SHP77 (cell line): ENCODE measurements at regions not wholly inside any gene's neighbourhood (a gene's known extent, or its start where the extent isn't known, plus 50 kb on each side); places are given as distances from the start of the nearest gene placed in this dataset.
"Not testable (repeated sequence)": the region's sequence is repeated elsewhere in the genome, so short reads cannot be mapped to it uniquely, and the experiment has no call there.

Source experiments
- DNase-seq, 2 experiments: peaks; one replicate each; lab custom pipeline; 2025; lab: John Stamatoyannopoulos, UW

GRCh38 chr12:46627686-46628085 is 198.1 kb downstream of the SLC38A4 start:
- no peak for DNase-seq

GRCh38 chr12:46619474-46619873 is 206.3 kb downstream of the SLC38A4 start:
- DNase-seq = not testable (repeated sequence)

- DNase-seq = peak in 1 of 2 experiments; percentile 6
Observed at GRCh38 chr12:46617737-46618136, 208.1 kb downstream of the SLC38A4 start.

- DNase-seq = no peak
Observed at GRCh38 chr12:46617167-46617566, 208.6 kb downstream of the SLC38A4 start.

GRCh38 chr12:46610754-46611153 is 215.0 kb downstream of the SLC38A4 start:
- DNase-seq = no peak

DNA sequence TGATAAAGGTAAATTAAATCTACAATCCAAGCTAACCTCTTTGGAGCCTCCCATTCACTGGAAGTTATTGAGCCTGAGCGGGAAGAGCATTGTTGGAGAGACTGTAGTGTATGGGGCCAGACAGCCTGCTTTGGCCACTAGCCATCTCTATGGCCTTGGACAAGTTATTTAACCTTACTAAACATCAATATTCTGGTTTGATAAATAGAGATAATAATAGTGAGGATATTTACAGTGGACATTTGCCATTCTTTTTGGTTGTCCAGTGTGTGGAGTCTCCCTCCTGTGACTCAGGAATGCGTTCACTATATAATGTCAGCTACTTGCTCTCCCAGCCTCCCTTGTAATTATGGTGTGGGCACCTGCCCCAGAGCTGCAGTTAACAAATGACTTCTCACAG is 216.1 kb downstream of the SLC38A4 start:
- no peak for DNase-seq

DNA sequence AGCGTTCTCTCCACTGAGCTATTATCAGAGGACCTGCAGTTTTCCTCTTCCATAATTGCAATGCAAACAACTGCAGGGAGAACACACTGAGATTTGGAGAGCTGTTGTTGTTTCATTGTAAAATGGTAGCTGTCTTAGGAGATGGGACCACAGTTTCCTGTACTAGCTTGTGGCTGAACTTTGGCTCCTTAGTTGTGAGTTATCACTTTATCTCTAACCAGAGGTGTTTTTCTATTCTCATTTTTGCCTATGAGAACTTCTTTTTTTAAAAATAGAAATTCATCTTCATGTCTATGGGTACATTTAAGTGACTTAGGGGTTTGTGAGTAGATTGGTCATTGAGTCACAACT is 216.5 kb downstream of the SLC38A4 start:
- no peak for DNase-seq

GRCh38 chr12:46608431-46609272 is 217.1 kb downstream of the SLC38A4 start:
- DNase-seq = no peak

- DNase-seq = no peak
Observed at GRCh38 chr12:46604684-46605083, 221.1 kb downstream of the SLC38A4 start.

DNA sequence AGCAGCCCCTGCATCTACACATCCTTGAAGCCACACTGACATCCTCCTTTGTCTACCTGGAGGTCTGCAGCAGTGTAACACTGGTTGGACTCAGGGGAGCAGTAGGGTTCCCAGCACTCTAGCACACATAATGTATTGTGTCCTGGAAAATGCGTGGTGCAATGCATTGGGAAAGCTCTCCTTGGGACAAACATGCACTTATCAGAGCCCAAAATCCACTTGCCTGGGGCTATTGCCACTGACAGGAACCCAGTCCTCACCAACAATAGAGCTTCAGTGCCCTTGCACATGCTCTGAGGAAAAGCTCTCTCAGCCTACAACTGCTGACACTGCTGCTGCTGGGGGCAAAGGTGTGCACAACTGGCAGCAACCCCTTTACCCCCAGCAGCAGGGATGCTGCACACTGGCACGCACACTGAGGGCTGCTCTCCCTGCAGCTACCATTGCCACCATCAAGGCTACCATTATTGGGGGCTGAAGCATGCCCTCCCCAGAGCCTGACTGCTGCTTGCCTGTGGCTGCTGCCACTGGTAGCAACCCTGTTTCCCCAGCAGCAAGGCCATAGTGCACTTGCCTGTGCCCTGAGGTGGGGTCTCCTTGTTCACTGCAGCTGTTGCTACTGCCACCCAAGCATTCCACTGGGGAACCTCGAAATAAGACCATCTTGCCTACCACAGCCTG is 221.9 kb downstream of the SLC38A4 start:
- DNase-seq = no peak

- DNase-seq = no peak
Observed at GRCh38 chr12:46602474-46602873, 223.3 kb downstream of the SLC38A4 start.

DNA sequence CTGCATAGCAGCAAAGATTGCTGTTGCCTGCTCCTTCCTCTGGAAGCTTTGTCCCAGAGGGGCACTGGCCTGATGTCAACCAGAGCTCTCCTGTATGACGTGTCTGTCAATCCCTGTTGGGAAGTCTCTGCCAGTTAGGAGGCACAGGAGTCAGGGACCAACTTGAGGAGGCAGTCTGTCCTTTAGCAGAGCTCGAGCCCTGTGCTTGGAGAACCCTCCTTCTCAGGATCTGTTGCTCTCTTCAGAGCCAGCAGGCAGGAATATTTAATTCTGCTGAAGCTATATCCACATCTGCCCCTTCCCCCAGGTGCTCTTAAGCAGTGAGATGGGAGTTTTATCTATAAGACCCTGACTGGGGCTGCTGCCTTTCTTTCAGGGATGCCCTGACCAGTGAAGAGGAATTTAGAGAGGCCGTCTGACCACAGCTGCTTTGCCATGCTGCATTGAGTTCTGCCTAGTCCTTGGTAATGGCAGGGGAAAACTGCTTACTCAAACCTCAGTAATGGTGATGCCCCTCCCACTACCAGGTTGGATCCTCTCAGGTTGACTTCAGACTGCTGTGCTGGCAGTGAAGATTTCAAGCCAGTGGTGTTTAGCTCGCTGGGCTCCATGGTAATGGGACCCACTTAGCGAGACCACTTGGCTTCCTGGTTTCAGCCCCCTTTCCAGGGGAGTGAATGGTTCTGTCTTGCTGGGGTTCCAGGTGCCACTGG is 218.6 kb upstream of the SLC38A2 start:
- DNase-seq = no peak

DNA sequence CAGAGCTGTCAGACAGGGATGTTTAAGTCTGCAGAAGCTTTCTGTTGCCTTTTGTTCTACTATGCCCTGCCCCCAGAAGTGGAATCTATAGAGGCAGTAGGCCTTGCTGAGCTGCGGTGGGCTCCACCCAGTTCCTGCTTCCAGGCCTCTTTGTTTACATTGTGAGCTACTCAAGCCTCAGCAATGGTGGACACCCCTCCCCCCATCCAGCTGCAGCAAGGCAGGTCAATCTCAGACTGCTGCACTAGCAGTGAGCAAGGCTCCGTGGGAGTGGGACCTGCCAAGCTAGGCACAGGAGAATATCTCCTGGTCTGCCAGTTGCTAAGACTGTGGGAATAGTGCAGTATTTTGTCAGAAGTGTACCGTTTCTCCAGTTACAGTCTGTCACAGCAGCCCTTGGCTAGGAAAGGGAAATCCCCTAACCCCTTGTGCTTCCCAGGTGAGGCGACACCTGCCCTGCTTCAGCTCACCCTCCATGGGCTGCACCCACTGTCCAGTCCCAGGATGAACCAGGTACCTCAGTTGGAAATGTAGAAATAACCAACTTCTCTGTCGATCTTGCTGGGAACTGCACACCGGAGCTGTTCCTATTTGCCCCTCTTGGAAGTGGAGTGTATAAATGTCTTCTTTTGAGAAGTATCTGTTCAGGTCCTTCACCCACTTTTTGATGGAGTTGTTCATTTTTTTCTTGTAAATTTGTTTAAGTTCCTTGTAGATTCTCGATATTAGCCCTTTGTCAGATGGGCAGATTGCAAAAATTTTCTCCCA is 213.5 kb upstream of the SLC38A2 start:
- DNase-seq = peak; percentile 83 to 91

DNA sequence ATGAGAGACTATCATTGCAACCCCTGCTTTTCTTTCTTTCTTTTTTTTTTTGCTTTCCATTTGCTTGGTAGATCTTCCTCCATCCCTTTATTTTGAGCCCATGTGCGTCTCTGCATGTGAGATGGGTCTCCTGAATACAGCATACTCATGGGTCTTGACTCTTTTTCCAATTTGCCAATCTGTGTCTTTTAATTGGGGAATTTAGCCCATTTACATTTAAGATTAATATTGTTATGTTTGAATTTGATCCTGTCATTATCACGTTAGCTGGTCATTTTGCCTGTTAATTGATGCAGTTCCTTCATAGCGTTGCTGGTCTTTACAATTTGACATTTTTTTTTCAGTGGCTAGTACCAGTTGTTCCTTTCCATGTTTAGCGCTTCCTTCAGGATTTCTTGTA is 211.5 kb upstream of the SLC38A2 start:
- DNase-seq = not testable (repeated sequence)

- not testable (repeated sequence) for DNase-seq
Observed at GRCh38 chr12:46581990-46582389, 209.4 kb upstream of the SLC38A2 start.

GRCh38 chr12:46580445-46580844 is 207.9 kb upstream of the SLC38A2 start:
- no peak for DNase-seq

- DNase-seq = no peak
Observed at GRCh38 chr12:46579474-46579873, 206.9 kb upstream of the SLC38A2 start.

GRCh38 chr12:46578190-46578982 is 205.8 kb upstream of the SLC38A2 start:
- DNase-seq = no peak

GRCh38 chr12:46577063-46577776 is 204.6 kb upstream of the SLC38A2 start:
- no peak for DNase-seq

DNA sequence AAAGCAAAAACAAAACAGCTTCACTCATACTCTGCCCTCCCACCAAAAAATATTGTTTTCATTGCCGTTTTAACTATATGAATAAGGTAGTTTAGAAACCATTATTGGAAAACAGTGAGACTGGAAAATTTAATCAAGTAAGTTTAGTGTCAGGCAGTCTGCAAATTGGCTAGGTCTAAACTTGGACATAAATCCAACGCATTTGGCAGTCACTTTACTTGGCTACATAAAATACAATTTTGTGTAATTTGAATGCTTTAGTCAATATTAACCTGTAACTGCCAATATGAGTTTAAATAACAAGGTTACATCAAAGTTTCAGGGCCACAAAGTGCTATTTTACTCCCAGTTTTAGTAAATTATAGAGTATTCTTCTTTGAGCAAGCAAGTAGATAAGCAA is 202.3 kb upstream of the SLC38A2 start:
- no peak for DNase-seq

DNA sequence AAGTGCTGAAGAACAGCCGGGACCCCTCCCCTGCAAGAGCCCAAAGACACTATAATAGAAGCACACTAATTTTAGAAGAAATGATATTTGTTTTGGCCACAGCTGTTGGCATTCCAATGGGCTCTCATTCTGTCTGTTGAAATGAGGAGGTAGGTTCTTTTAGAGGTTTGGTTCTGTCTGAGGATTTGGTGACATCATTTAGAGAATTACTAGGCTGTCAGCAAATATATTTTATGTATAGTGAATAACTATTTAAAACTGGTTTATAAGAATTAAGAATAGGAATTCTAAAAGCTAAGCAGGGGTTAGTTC is 200.7 kb upstream of the SLC38A2 start:
- no peak for DNase-seq
